ENCODE measurements at regions not wholly inside any gene's neighbourhood (a gene's known extent, or its start where the extent isn't known, plus 50 kb on each side); places are given as distances from the start of the nearest gene placed in this dataset.

- no peaks in the 10 kb centered on the region for H3K9me3 ChIP-seq
- WGBS = 95% methylated on average over 2 of the region's 2 CpGs
- TF ChIP-seq POLR2AphosphoS5 (IDR thresholded peaks at IDR 0.05) = no peak
- TF ChIP-seq CTCF (IDR thresholded peaks at IDR 0.05) = no peak
- no peak for TF ChIP-seq POLR2A (IDR thresholded peaks at IDR 0.05)
Measured at GRCh38 chr7:20839196-20839735, 52.6 kb upstream of the SP8 start.

GRCh38 chr7:20839987-20840386 lies 53.3 kb upstream of the SP8 start:
- H3K9me3 ChIP-seq = no peaks in the 10 kb centered on the region
- intact Hi-C loops (cut with DNase I) = no loop called here
- H3K36me3 ChIP-seq = no peaks in the 10 kb centered on the region
- no peaks in the 10 kb centered on the region for H3K27me3 ChIP-seq (replicated peaks; ENCODE audit: insufficient read depth)
- TF ChIP-seq POLR2AphosphoS5 (IDR thresholded peaks at IDR 0.05) (no peak), CTCF (IDR thresholded peaks at IDR 0.05) (no peak), POLR2A (IDR thresholded peaks at IDR 0.05) (no peak)
- no peak overlapping the region for H3K27ac ChIP-seq
- WGBS = 75% methylated on average over 2 of the region's 2 CpGs
- DNase-seq (ENCODE audit: low spot score) = no peak
- H3K4me3 ChIP-seq = no peak overlapping the region
- no peaks in the 10 kb centered on the region for H3K4me1 ChIP-seq (replicated peaks)

More at GRCh38 chr7:20839196-20839735, 52.6 kb upstream of the SP8 start:
- intact Hi-C loops (cut with DNase I) = no loop called here
- Histone ChIP-seq H3K27me3 (replicated peaks; ENCODE audit: insufficient read depth) (no peaks in the 10 kb centered on the region), H3K4me1 (replicated peaks) (no peaks in the 10 kb centered on the region), H3K36me3 (no peaks in the 10 kb centered on the region), H3K4me3 (no peak overlapping the region), H3K27ac (no peak overlapping the region)
- DNase-seq (ENCODE audit: low spot score) = no peak

- Histone ChIP-seq H3K9me3 (no peaks in the 10 kb centered on the region), H3K4me3 (no peak overlapping the region), H3K36me3 (no peaks in the 10 kb centered on the region), H3K4me1 (replicated peaks) (no peaks in the 10 kb centered on the region), H3K27me3 (replicated peaks; ENCODE audit: insufficient read depth) (no peaks in the 10 kb centered on the region), H3K27ac (no peak overlapping the region)
- WGBS = 93% methylated on average over 6 of the region's 6 CpGs
- no peak for DNase-seq (ENCODE audit: low spot score)
- intact Hi-C loops (cut with DNase I) = no loop called here
- TF ChIP-seq CTCF (IDR thresholded peaks at IDR 0.05) (no peak), POLR2AphosphoS5 (IDR thresholded peaks at IDR 0.05) (no peak), POLR2A (IDR thresholded peaks at IDR 0.05) (no peak)
Measured at GRCh38 chr7:20846791-20847190, 60.1 kb upstream of the SP8 start.

- Histone ChIP-seq H3K36me3 (no peaks in the 10 kb centered on the region), H3K4me3 (no peak overlapping the region), H3K4me1 (replicated peaks) (no peaks in the 10 kb centered on the region), H3K27me3 (replicated peaks; ENCODE audit: insufficient read depth) (no peaks in the 10 kb centered on the region), H3K9me3 (no peaks in the 10 kb centered on the region), H3K27ac (no peak overlapping the region)
- 57% methylated on average over 3 of the region's 3 CpGs for WGBS
- no peak for DNase-seq (ENCODE audit: low spot score)
- intact Hi-C loops (cut with DNase I) = no loop called here
- TF ChIP-seq POLR2A (IDR thresholded peaks at IDR 0.05) (no peak), POLR2AphosphoS5 (IDR thresholded peaks at IDR 0.05) (no peak), CTCF (IDR thresholded peaks at IDR 0.05) (no peak)
Measured at GRCh38 chr7:20858951-20859350, 72.3 kb upstream of the SP8 start.

- H3K4me3 ChIP-seq = no peak overlapping the region
- H3K27me3 ChIP-seq (replicated peaks; ENCODE audit: insufficient read depth) = no peaks in the 10 kb centered on the region
- H3K4me1 ChIP-seq (replicated peaks) = no peaks in the 10 kb centered on the region
- no peak overlapping the region for H3K27ac ChIP-seq
- no peaks in the 10 kb centered on the region for H3K36me3 ChIP-seq
- no peak for TF ChIP-seq CTCF (IDR thresholded peaks at IDR 0.05)
- TF ChIP-seq POLR2A (IDR thresholded peaks at IDR 0.05) = no peak
- TF ChIP-seq POLR2AphosphoS5 (IDR thresholded peaks at IDR 0.05) = no peak
- H3K9me3 ChIP-seq = no peaks in the 10 kb centered on the region
- WGBS = 83% methylated on average over 4 of the region's 4 CpGs
- intact Hi-C loops (cut with DNase I) = no loop called here
- no peak for DNase-seq (ENCODE audit: low spot score)
Measured at GRCh38 chr7:20861468-20861867, 74.8 kb upstream of the SP8 start.
